ENCODE measurements at regions not wholly inside any gene's neighbourhood (a gene's known extent, or its start where the extent isn't known, plus 50 kb on each side); places are given as distances from the start of the nearest gene placed in this dataset.

DNA sequence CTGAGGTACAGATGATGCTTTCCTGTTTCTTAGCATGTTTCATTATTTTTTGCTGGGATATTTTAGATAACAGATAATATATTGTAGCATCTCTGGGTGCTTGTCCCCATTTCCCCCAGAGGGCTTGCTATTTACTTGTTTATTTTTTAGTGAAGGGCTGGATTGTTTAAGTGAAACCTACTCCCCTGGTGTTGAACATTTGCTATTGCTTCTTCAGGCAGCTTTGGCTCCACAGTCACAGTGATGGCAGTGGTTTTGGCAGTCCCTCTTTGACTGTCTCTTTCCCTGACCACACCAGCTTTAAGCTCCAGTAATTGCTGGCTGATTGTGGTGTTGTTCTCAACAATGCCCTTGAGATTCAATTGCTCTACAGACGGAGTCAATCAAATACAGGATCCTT, 128.9 kb downstream of the KLF13 start:
- no peak for DNase-seq

DNA sequence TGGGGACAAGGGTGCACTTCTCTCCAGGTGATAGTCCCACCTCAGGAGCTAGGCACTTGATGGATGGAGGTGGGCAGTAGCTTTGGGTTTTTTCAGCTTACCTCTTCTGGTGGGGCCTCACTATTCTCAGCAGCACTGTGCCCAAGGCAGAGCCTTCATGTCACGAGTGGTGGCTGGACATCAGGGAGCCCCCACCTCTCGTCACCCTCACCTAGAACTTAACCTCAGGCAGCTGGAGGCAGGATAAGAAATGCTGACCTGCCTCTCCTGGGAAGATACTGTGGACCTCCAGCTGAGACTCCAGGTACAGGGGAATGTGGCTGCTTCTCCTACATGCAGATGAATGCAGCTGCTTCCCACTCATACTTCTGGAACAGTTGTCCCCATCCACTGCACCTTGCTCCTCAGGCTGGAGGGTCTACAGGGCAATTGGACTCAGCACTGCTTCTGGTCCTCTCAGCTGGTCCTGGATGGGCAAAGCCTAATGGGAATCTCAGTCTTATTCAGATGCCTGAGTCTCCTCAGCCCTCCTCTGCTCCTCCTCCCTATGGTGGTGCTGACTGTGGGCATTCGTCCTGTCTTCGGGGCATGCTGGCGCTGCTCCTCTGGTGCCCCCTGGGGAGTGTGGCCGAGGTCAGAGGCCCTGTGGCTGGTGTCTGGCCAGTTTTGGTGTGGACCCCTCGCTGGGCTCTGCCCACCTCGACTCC, 129.9 kb downstream of the KLF13 start:
- DNase-seq, result no peak

DNA sequence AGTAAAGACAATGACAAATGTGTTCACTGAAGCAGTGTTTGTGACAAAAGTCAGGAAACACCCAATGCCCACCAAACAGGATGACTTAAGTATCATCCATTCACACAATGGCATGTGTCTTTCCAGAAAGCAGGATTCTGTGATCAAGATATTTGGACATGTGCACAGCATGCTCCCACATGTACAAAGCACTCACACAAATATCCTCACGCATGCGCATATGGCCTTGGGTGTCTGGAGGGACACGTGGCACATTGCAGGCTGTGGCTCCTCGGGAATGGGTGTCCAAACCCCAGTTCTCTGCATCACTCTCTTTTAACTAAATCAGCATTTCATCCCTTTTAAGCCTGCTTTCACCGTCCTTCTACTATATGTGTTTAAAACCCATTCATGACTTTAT, 130.5 kb downstream of the KLF13 start:
- no peak for DNase-seq

DNA sequence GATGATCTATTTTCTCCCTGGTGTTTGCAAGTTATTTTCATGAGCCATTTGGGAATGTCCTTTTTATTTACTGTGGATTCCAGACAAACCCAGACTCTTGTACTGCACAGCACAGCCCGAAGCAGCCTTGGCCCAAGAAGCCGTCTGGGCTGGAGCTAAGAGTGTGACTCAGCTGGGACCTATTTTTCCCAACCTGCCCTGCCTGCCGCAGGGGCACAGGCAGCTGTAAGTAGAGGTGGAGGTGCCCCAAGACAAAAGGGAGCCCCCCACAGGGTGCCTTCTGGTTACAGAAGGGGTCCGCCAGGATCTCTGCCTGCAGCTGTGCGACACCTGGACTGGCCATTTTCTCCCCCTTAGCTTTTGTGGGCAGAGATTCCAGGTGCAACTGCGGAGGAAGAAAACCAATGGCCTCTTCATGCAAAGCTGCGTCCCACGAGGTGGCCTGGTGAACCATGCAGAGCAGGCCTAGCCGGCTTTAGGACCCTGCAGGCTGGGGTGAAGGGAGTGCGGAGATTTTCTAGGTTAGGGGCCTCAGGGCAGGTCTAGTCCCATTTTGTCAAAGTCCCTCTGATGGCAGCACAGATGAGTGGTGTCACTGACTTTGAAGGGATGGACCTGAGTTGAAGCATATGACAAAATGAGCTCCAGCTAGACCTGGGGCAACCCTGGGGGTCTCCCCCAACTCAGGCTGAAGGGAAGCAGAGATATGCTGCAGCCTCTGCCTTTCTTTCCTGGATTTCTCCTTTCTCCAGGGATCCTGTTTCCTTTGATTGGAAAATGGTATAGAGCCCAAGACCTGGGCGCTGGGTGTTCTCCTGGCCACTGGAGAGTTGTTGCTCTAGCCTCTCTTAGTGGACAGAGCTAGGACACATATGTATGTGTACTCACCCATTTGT, 131.2 kb downstream of the KLF13 start:
- DNase-seq, result no peak

DNA sequence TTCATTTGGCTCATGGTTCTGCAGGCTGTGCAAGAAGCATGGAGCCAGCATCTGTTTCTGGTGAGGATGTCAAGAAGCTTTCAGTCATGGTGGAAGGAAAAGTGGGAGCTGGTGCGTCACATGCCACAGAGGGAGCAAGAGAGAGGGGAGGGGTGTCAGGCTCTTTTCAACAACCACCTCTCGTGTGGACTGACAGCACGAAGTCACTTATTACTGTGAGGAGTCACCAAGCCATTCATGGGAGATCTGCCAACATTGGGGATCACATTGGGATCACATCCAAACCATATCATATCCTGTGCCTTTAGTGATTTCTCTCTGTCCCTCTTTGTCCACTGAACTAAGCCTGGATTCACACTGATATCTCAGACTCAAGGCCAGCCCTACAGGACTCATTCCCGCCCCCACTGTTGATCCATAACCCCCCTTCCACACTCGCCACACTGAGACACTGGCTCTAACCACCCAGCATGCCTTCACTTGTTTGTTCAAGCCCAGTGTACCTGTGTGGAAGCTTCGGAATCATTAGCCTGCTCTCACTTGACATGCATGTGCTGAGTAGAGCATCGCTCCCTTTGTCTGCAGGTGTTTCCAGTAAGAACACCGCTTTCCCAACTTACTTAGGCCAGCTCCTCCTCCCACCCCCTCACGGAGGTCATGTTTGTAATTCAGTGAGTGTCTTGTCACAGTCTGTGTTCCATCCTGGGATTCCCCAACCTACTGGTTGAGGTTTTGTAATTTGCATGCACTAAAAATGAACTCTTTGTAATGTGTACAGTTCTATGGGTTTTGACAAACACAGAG, 132.2 kb downstream of the KLF13 start:
- DNase-seq, result no peak

DNA sequence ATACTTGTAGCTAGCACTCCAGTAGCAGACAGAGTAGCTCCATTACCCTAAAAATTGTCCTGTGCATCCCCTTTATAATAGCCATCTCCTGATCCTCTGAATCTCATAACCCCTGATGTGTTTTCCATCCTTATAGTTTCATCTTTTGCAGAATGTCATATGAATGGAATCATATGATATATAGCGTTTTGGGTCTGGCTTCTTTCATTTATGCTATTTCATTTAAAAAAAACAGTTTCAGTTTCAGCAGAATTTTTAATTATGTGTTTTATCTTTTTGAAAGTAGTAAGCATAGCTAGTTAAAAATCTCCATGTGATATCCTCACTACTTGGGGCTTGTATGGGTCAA, 132.7 kb downstream of the KLF13 start:
- DNase-seq, result no peak

DNA sequence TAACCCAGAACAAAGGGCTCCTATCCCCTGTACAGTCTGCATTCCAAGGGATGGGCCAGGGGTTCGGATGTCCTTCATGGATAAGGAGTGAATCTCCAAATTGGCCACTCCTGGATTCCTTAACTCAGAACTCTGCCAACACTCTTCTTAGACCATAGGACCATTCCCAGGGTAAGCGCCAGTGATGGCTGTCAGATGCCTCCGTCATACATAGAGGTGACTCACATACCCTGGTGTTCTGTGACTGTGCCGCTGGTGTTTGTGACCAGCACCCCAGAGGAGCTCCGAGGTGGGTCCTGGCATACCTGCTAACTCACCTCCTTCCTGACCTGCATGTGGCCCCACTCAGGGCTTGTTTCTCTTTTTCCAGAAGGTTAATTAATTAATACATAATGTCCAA, 134.7 kb downstream of the KLF13 start:
- DNase-seq, result no peak

DNA sequence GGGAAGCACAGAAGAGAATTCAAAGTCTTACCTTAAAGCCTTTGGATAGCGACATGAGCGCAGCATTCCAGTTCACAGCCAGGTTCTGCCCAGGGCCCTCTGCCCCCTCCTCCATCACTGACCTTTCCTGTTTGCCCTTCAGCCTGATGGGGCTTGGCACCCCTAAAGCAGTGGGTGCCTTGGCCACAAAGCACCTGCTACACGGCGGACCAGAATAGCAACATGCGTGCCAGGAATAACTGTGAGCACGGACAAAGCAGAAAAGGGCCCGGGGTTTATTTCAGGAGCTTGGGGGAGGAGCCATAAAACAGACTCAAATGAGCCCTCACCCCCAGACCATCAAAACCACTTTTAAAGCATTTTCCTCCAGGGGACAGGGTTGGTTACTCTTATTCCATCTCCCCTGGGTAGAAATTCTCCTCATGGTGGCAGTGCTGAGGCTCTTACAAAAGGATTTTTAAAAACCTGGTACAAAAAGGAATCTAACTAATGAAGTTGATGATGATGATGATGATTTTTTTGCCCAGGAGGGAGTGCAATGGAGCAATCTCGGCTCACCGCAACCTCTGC, 135.4 kb downstream of the KLF13 start:
- no peak for DNase-seq

DNA sequence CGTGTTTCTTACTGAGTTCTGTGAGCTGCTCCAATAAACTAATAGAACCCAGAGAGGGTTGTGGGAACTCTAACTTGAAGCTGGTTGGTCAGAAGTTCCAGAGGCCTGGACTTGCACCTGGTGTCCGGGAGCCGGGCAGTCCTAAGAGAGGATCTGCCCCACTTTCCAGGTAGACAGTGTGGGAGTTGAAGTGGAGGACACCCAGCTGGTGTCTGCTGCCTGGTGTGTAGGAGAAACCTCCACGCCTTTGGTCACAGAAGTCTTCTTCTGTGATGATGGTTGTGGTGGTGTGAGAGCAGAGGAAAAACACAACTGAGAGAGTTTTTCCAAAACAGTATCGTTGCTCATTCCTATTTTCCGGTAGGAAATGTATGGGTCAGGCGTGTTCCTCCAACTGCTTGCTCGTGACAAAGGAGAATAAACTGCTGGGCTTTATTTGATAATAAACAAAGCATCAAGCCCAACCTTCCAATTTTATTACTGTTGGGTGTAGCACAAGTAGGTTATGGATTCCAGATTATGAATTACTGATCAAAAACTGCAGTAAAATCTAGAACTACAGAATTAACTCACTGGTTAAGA, 137.0 kb downstream of the KLF13 start:
- DNase-seq, result no peak

DNA sequence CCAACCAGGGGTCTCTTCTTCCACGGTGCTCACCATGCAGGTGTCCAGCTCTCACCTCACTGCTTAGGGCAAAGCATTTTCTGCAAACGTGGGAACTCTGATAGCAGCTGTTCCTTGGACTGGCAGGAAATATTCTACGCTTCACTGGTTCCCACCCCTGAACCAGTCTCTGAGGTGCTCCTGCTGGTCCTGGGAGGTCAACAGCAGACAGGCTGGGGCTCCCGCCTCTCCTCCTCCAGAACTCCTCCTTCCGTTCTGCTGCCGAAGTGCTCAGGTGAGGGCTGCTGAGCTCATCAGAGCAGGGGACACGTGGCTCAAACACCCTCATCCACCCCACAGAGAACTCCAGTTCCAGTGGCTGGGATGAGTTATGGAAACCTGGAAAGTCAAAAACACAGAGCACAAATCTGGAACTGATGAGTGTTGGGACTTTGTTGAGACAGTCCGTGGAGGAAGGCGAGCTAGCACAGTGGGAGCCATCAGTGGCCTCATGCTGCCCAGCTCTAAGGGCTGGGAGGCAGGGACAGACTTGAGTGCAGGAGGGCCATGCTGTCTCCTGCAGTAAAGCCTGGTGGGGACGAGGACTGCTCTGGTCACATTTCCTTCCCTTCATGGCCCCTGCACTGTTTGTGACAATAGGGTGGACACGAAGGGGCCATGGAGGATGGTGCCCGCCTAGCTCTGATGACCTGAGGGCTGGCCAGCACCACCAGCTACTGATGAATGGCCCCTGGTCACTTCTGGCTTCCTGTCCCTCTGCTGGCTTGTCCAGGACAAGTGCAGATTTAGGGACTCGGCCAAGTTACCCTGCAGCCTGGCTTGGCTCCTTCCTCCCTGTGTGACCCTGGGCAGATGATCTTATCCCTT, 137.8 kb downstream of the KLF13 start:
- no peak for DNase-seq

DNA sequence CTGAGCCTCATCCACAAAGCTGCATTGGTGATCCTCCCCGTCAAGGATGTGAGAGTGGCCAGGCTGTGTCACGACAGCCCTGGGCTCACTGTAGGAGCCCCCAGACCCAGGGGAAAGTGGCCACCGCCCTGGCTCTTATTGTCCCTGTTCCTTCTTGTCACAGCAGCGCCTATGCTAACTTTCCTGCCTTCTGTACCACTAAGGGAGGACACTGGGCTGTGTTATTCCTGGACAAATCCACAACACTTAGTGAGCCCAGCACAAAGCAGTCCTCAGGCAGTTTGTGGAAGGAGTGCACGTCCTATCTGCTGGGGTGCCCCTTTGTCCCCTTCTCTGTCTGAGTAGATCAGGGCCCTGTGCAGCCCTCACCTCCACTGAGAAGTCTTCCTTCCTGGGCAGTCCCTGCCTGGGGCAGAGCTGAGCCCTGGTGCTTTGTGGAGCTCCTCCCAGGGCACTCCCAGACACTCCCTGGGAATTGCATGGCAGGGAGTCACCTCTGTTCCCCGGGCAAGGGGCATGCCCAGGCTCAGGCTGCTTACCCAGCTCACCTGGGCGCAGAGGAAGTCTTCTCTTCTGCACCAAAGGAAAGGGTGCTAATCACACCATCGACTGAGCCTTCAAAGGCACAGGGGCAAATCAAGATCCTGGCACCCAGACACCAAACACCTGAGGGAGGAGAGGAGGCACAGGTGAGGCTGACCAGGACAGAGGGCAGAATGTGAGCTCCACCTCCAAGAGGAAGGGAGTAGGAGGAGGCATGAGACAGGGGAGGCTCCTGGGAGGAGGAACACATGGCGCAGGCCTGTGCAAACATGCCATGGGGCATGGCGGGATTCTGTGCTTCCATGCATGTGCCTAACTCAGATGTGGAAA, 138.7 kb downstream of the KLF13 start:
- no peak for DNase-seq

DNA sequence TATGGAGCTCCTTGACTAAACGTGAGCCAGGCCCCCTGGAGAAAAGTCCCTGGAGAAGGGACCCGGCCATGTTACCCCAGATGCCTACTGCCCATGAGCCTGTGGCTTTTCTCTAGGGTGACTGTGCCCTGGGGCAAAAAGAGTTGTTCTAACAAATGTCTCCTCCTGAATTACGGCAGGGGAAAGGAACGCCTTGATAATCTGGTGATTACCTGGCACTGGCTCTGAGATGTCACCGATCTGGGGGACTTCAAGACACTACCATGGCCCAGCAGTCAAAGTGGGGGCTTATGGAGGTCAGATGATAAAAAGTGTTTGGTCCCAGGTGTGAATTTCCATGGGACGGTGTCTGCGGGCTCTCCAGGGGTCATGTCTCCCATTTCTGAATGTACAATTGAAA, 140.7 kb downstream of the KLF13 start:
- no peak for DNase-seq

DNA sequence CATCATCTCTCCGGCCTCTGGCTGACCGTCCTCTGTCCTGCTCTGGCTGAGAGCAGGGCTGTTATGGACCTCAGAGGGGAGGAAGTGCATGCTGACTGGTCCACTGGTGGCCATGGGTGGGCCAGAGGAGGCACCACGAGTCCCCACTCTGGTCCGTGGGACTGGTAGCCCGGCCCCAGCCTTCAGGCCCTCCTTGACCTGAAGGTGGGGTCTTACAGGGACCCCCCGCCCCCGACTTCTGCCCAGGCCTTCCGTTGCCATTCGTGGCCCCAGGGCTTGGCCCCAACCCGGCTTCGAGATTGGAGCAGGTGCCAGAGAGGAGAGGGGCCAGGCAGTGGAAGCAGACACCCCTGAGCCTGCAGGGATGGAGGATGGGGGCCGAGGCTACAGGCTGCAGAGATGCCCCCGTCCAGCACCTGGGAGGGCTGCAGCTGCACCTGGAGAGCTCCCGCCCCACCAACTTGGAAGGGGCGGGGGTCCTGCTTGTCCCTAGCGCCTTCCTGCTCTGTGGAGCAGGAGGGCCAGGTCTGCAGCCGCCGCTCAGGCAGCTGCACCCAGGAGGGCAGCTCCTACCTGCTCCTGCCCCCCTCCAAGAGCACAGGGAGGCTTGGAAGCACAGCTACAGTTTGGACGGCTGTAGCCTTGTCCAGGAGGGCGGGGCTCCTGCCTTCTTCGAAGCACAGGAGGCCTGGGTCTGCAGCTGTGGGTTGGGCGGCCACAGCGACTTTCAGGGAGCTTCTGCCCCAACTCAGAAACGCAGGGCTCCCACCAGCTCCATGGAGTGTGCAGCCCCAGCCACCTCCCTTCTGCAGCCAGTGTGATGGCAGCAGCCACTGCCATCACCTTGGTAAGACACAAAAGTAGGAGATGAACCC, 142.5 kb downstream of the KLF13 start:
- no peak for DNase-seq

DNA sequence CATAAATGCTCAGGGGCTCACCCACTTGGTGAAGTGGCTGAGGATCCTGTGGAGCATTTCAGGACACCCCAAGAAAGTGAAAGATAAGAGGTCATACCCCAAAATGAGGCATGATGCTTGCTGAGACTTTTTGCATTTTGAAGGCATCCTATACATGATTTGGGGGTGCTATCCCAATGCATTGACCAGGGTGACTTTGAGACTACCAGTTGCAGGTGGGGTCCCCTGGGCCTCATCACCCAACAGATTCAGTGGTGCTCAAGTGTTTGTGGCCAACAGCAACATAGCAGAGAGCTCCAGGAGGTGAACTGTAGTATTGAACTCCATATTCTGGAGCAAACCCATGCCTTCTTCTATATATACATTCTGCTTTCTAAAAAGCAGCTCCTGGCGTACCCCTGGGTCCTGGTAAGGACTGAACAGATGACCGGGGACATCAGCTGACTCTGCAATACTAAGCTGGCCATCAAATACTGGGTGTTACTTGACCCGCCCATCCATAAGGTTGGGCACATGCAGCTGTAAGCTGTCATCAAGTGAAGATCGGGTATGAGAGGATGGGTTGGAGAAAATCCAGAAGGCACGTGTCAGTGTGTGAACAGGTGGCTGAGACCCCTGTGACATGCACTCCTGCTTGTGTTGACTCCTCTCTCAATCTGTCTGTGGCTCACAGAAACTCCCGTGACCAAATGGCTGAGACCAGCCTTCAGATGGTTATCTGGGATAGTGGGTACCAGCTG, 143.3 kb downstream of the KLF13 start:
- DNase-seq, result no peak

DNA sequence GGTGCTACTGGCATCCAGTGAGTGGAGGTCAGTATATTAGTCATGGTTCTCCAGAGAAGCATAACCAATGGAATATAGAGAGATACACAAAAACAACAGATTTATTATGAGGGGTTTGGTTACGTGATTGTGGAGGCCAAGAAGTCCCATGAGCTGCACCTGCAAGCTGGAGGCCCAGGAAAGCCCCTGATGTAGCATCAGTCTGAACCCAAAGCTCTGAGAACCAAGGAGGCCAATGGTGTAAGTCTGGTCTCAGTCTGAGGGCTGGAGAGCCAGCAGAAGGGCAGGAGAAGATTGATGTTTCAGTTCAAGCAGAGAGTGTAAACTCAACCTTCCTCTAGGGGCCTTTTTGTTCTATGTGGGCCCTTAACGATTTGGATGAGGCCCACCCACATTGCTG, 144.1 kb downstream of the KLF13 start:
- no peak for DNase-seq

DNA sequence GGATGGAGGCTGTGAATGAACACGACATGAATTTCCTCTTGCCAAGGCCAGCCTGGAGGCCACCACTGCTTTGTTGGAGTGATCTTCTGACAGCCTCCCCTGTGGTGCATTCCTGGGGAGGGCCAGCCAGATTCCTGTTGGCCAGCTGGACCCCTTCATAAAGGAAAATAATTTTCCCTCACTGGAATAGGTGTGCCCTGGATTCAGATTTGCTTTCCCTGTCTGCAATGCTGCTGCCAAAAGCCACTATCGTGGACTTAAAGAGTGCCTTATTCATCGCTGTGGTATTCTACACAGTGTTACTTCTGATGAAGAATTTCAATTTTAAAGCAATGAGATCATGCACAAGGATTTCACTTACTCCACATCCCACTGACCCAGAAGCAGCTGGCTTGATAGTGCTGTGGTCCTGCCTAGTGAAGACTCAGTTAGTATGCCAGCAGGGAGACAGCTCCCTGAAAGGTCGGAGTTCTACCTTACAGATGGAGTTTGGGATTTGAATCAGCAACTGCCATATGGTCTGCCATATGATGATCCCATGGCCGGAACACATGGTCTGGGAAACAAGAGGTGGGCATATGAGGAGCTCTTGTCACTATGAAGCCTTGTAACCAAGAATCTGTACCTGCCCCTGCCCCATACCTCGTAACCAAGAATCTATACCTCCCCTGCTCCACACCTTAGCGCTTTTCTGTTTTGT, 145.2 kb downstream of the KLF13 start:
- DNase-seq, result no peak
